Fibroblast of lung (primary cell): ENCODE measurements at regions not wholly inside any gene's neighbourhood (a gene's known extent, or its start where the extent isn't known, plus 50 kb on each side); places are given as distances from the start of the nearest gene placed in this dataset.
"Not testable (repeated sequence)": the region's sequence is repeated elsewhere in the genome, so short reads cannot be mapped to it uniquely, and the experiment has no call there.

Source experiments
- DNase-seq, 2 donors: peaks; one replicate each; pipeline versions ENCODE4 v3.0.0 to v3.0.0-alpha.2; 2010; ENCODE audit warnings: low read depth in 2 of 2
- H2AFZ ChIP-seq: 2 replicates; pipeline ENCODE4 v1.5.1; 2012; ENCODE audit warnings: low read length, control low read depth, inconsistent platforms
- H3K27ac ChIP-seq: 2 replicates; pipeline ENCODE4 v1.5.1; 2011; ENCODE audit warnings: low read length, control low read depth; ENCODE audit not compliant: insufficient read depth
- H3K27me3 ChIP-seq: 2 replicates; pipeline ENCODE4 v1.5.1; 2011; ENCODE audit warnings: mild to moderate bottlenecking, low read length; ENCODE audit not compliant: control insufficient read depth, insufficient read depth
- H3K36me3 ChIP-seq: 2 replicates; pipeline ENCODE4 v1.5.1; 2011; ENCODE audit warnings: low read length; ENCODE audit not compliant: control insufficient read depth, insufficient read depth
- H3K4me1 ChIP-seq: 2 replicates; pipeline ENCODE4 v1.5.1; 2011; ENCODE audit warnings: low read length; ENCODE audit not compliant: control insufficient read depth, insufficient read depth; ENCODE audit errors: extremely low read depth
- H3K4me2 ChIP-seq: 2 replicates; pipeline ENCODE4 v1.5.1; 2011; ENCODE audit warnings: low read length, control low read depth; ENCODE audit not compliant: insufficient read depth; ENCODE audit errors: extremely low read depth
- H3K4me3 ChIP-seq, 4 experiments: fragments of 200-600 bp in 1 of 4; sonication (generic) in 1 of 4; replicated peaks in 1 of 4; 2 replicates each; pipeline ENCODE4 v1.5.1; 2011 to 2016; ENCODE audit warnings: low read length in 4 of 4, low read depth in 3 of 4, mild to moderate bottlenecking in 3 of 4, control low read depth in 2 of 4, inconsistent platforms in 1 of 4, mixed read lengths in 1 of 4; ENCODE audit not compliant: insufficient read depth in 1 of 4; ENCODE audit errors: control extremely low read depth in 1 of 4
- H3K79me2 ChIP-seq: 2 replicates; pipeline ENCODE4 v1.5.1; 2012; ENCODE audit warnings: mild to moderate bottlenecking, low read length, inconsistent platforms; ENCODE audit not compliant: control insufficient read depth, insufficient read depth
- H3K9ac ChIP-seq: 2 replicates; pipeline ENCODE4 v1.5.1; 2011; ENCODE audit warnings: mild to moderate bottlenecking, low read length, control low read depth; ENCODE audit not compliant: insufficient read depth
- H3K9me3 ChIP-seq: 2 replicates; pipeline ENCODE4 v1.5.1; 2012; ENCODE audit warnings: low read depth, low read length; ENCODE audit not compliant: control insufficient read depth, insufficient read depth
- H4K20me1 ChIP-seq: 2 replicates; pipeline ENCODE4 v1.5.1; 2011; ENCODE audit warnings: low read length; ENCODE audit not compliant: control insufficient read depth, insufficient read depth; ENCODE audit errors: extremely low read depth
- EZH2 ChIP-seq: IDR thresholded peaks from 2 replicates; pipeline ENCODE4 v1.5.1; 2012; ENCODE audit warnings: low read length, control low read depth, mild to moderate bottlenecking; ENCODE audit errors: missing control alignments
- TF ChIP-seq, protein P1 (sequence below), 2 donors: IDR thresholded peaks in 1 of 2; conservative IDR thresholded peaks in 1 of 2; 1 replicate in 1 of 2; 2 replicates in 1 of 2; pipeline ENCODE4 v1.5.1; 2011 to 2012; ENCODE audit warnings: low read length in 2 of 2, control low read depth in 1 of 2, inconsistent platforms in 1 of 2, low read depth in 1 of 2, mild to moderate bottlenecking in 1 of 2

DNA sequence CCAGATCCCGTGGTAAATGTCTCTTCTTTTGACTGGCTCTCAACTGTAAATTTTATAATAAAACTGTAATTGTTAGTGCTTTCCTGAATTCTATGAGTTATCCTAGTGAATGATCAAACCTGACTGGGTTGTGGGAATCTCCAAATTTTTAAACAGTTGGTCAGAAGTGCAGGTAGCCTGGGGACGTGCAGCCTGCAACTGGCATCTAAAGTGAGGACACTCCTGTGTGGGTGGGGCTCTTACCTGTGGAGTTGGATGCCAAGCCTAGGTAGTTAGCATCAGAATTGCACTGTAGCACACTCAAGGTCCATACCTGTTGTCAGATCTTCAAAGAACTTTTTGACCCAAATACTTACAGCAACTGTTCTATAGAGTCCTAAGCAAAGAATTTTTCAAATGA lies 207.1 kb upstream of the NBEA start:
- H3K79me2 ChIP-seq = no peaks in the 10 kb centered on the region
- H3K4me3 ChIP-seq = no peak overlapping the region
- no peak for DNase-seq
- H3K4me1 ChIP-seq = no peaks in the 10 kb centered on the region
- H3K36me3 ChIP-seq = no peaks in the 10 kb centered on the region
- H3K27ac ChIP-seq = no peak overlapping the region
- H3K9ac ChIP-seq = no peak overlapping the region
- H3K27me3 ChIP-seq = no peaks in the 10 kb centered on the region
- no peak overlapping the region for H3K4me2 ChIP-seq
- no peak overlapping the region for H2AFZ ChIP-seq
- TF ChIP-seq, protein P1, sequence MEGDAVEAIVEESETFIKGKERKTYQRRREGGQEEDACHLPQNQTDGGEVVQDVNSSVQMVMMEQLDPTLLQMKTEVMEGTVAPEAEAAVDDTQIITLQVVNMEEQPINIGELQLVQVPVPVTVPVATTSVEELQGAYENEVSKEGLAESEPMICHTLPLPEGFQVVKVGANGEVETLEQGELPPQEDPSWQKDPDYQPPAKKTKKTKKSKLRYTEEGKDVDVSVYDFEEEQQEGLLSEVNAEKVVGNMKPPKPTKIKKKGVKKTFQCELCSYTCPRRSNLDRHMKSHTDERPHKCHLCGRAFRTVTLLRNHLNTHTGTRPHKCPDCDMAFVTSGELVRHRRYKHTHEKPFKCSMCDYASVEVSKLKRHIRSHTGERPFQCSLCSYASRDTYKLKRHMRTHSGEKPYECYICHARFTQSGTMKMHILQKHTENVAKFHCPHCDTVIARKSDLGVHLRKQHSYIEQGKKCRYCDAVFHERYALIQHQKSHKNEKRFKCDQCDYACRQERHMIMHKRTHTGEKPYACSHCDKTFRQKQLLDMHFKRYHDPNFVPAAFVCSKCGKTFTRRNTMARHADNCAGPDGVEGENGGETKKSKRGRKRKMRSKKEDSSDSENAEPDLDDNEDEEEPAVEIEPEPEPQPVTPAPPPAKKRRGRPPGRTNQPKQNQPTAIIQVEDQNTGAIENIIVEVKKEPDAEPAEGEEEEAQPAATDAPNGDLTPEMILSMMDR (conservative IDR thresholded peaks at IDR 0.05 in 1 of 2, IDR thresholded peaks at IDR 0.05 in 1 of 2; ENCODE audit: low read depth in 1 of 2, low read length in 2 of 2) = no peak
- no peak for TF ChIP-seq EZH2
- H3K9me3 ChIP-seq = no peaks in the 10 kb centered on the region
- H4K20me1 ChIP-seq = no peaks in the 10 kb centered on the region

DNA sequence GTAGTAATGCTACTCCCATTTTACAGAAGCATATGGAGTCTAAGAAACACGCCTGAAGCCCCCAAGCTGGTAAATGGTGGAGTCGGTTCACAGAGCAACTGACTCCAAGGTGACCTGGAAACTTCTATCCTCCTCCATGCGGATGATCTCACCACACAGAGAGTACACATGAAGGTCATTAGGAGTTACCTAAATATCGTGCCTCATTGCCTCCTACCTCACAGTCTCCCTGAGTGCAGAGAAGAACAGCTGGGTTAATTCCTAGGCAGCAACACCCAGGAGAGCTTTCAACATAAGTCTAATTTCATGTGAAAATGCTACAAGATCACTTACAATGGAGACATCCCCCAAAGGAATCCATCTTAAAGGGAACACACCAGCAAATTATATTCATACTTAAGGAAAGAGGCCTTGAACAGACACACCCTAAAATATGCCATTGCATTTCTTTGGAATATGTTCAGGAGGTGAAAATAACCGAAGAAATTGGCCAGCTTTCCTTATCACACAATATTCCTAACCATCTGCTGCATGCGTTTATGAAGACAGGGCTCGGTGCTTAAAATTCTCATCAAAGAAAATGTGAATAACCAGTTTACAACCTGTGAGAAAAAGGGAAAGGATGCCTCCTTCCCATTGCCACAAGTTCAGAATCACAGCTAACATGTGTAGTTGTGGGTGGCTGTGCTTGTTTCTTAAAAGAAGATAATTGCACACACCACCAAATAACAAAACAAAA lies 203.6 kb upstream of the NBEA start:
- no peaks in the 10 kb centered on the region for H3K36me3 ChIP-seq
- no peak overlapping the region for H3K4me2 ChIP-seq
- TF ChIP-seq, protein P1 (conservative IDR thresholded peaks at IDR 0.05 in 1 of 2, IDR thresholded peaks at IDR 0.05 in 1 of 2; ENCODE audit: low read depth in 1 of 2, low read length in 2 of 2) = no peak
- TF ChIP-seq EZH2 = no peak
- no peaks in the 10 kb centered on the region for H3K79me2 ChIP-seq
- H3K27ac ChIP-seq = no peak overlapping the region
- H4K20me1 ChIP-seq = no peaks in the 10 kb centered on the region
- DNase-seq = no peak
- H3K27me3 ChIP-seq = no peaks in the 10 kb centered on the region
- no peak overlapping the region for H3K9ac ChIP-seq
- H2AFZ ChIP-seq = no peak overlapping the region
- no peaks in the 10 kb centered on the region for H3K9me3 ChIP-seq
- no peaks in the 10 kb centered on the region for H3K4me1 ChIP-seq
- no peak overlapping the region for H3K4me3 ChIP-seq

- H3K27me3 ChIP-seq, H3K79me2 ChIP-seq, H3K9me3 ChIP-seq, H3K27ac ChIP-seq, H3K9ac ChIP-seq, DNase-seq, H2AFZ ChIP-seq, H3K36me3 ChIP-seq, H3K4me3 ChIP-seq, H4K20me1 ChIP-seq, H3K4me1 ChIP-seq, H3K4me2 ChIP-seq: not testable (repeated sequence)
Observed at GRCh38 chr13:34747056-34747455, 195.0 kb upstream of the NBEA start.
